ENCODE measurements at regions not wholly inside any gene's neighbourhood (a gene's known extent, or its start where the extent isn't known, plus 50 kb on each side); places are given as distances from the start of the nearest gene placed in this dataset.

GRCh38 chr2:151197184-151198108 lies 64.2 kb downstream of the RBM43 start:
- no peaks in the 10 kb centered on the region for H3K9me3 Mint-ChIP-seq
- H3K27me3 Mint-ChIP-seq: peaks cover 21% of the 10 kb centered on the region
- ATAC-seq: no peak
- H3K36me3 Mint-ChIP-seq: no peaks in the 10 kb centered on the region
- H3K4me3 Mint-ChIP-seq: no peak overlapping the region
- no peak overlapping the region for H3K27ac Mint-ChIP-seq
- no peaks in the 10 kb centered on the region for H3K4me1 Mint-ChIP-seq

GRCh38 chr2:151193576-151193975 lies 68.1 kb downstream of the RBM43 start:
- no peak overlapping the region for H3K27ac Mint-ChIP-seq
- no peak overlapping the region for H3K4me3 Mint-ChIP-seq
- peaks cover 11% of the 10 kb centered on the region for H3K27me3 Mint-ChIP-seq
- H3K9me3 Mint-ChIP-seq: no peaks in the 10 kb centered on the region
- no peaks in the 10 kb centered on the region for H3K36me3 Mint-ChIP-seq
- H3K4me1 Mint-ChIP-seq: no peaks in the 10 kb centered on the region
- ATAC-seq: no peak

- no peak for ATAC-seq
- Mint-ChIP-seq H3K4me3 (no peak overlapping the region), H3K36me3 (no peaks in the 10 kb centered on the region), H3K9me3 (no peaks in the 10 kb centered on the region), H3K4me1 (no peaks in the 10 kb centered on the region), H3K27ac (no peak overlapping the region), H3K27me3 (peaks cover 11% of the 10 kb centered on the region)
Measured at GRCh38 chr2:151192681-151193080, 69.0 kb downstream of the RBM43 start.

GRCh38 chr2:151191001-151191400 lies 70.7 kb downstream of the RBM43 start:
- ATAC-seq: no peak
- Mint-ChIP-seq H3K4me1 (no peaks in the 10 kb centered on the region), H3K27ac (no peak overlapping the region), H3K27me3 (no peaks in the 10 kb centered on the region), H3K4me3 (no peak overlapping the region), H3K9me3 (no peaks in the 10 kb centered on the region), H3K36me3 (no peaks in the 10 kb centered on the region)

- Mint-ChIP-seq H3K9me3 (no peaks in the 10 kb centered on the region), H3K36me3 (no peaks in the 10 kb centered on the region), H3K4me3 (no peak overlapping the region), H3K27ac (no peak overlapping the region), H3K27me3 (no peaks in the 10 kb centered on the region), H3K4me1 (no peaks in the 10 kb centered on the region)
- no peak for ATAC-seq
Measured at GRCh38 chr2:151189125-151189524, 72.5 kb downstream of the RBM43 start.

GRCh38 chr2:151186011-151186410 lies 75.7 kb downstream of the RBM43 start:
- ATAC-seq: no peak
- H3K4me3 Mint-ChIP-seq: no peak overlapping the region
- no peaks in the 10 kb centered on the region for H3K36me3 Mint-ChIP-seq
- H3K27ac Mint-ChIP-seq: no peak overlapping the region
- no peaks in the 10 kb centered on the region for H3K9me3 Mint-ChIP-seq
- no peaks in the 10 kb centered on the region for H3K4me1 Mint-ChIP-seq
- peaks cover 9% of the 10 kb centered on the region for H3K27me3 Mint-ChIP-seq

- no peaks in the 10 kb centered on the region for H3K36me3 Mint-ChIP-seq
- H3K4me3 Mint-ChIP-seq: no peak overlapping the region
- no peaks in the 10 kb centered on the region for H3K9me3 Mint-ChIP-seq
- H3K27ac Mint-ChIP-seq: no peak overlapping the region
- peaks cover 14% of the 10 kb centered on the region for H3K27me3 Mint-ChIP-seq
- no peak for ATAC-seq
- H3K4me1 Mint-ChIP-seq: no peaks in the 10 kb centered on the region
Measured at GRCh38 chr2:151182899-151183809, 78.5 kb downstream of the RBM43 start.

GRCh38 chr2:151182396-151182795 lies 79.3 kb downstream of the RBM43 start:
- Mint-ChIP-seq H3K9me3 (no peaks in the 10 kb centered on the region), H3K27me3 (peaks cover 19% of the 10 kb centered on the region), H3K36me3 (no peaks in the 10 kb centered on the region), H3K4me3 (no peak overlapping the region), H3K27ac (no peak overlapping the region), H3K4me1 (no peaks in the 10 kb centered on the region)
- ATAC-seq: no peak

GRCh38 chr2:151181524-151181923 lies 80.1 kb downstream of the RBM43 start:
- Mint-ChIP-seq H3K27me3 (peaks cover 19% of the 10 kb centered on the region), H3K27ac (no peak overlapping the region), H3K4me1 (no peaks in the 10 kb centered on the region), H3K4me3 (no peak overlapping the region), H3K9me3 (no peaks in the 10 kb centered on the region), H3K36me3 (no peaks in the 10 kb centered on the region)
- no peak for ATAC-seq

GRCh38 chr2:151180123-151180522 lies 81.5 kb downstream of the RBM43 start:
- Mint-ChIP-seq H3K27me3 (peaks cover 19% of the 10 kb centered on the region), H3K36me3 (no peaks in the 10 kb centered on the region), H3K9me3 (no peaks in the 10 kb centered on the region), H3K4me3 (no peak overlapping the region), H3K27ac (no peak overlapping the region), H3K4me1 (no peaks in the 10 kb centered on the region)
- no peak for ATAC-seq

GRCh38 chr2:151178207-151178606 lies 83.5 kb downstream of the RBM43 start:
- peaks cover 19% of the 10 kb centered on the region for H3K27me3 Mint-ChIP-seq
- H3K27ac Mint-ChIP-seq: no peak overlapping the region
- H3K4me1 Mint-ChIP-seq: no peaks in the 10 kb centered on the region

GRCh38 chr2:151177756-151178155 lies 83.9 kb downstream of the RBM43 start:
- Mint-ChIP-seq H3K9me3 (no peaks in the 10 kb centered on the region), H3K4me1 (no peaks in the 10 kb centered on the region), H3K27me3 (peaks cover 19% of the 10 kb centered on the region), H3K4me3 (no peak overlapping the region), H3K27ac (no peak overlapping the region), H3K36me3 (no peaks in the 10 kb centered on the region)
- no peak for ATAC-seq

More at GRCh38 chr2:151178207-151178606, 83.5 kb downstream of the RBM43 start:
- H3K9me3 Mint-ChIP-seq: no peaks in the 10 kb centered on the region
- no peaks in the 10 kb centered on the region for H3K36me3 Mint-ChIP-seq
- H3K4me3 Mint-ChIP-seq: no peak overlapping the region
- no peak for ATAC-seq

- Mint-ChIP-seq H3K9me3 (no peaks in the 10 kb centered on the region), H3K27ac (no peak overlapping the region), H3K4me1 (no peaks in the 10 kb centered on the region), H3K36me3 (no peaks in the 10 kb centered on the region), H3K27me3 (peaks cover 14% of the 10 kb centered on the region), H3K4me3 (no peak overlapping the region)
- ATAC-seq: no peak
Measured at GRCh38 chr2:151176661-151177060, 85.0 kb downstream of the RBM43 start.

- Mint-ChIP-seq H3K27me3 (peaks cover 10% of the 10 kb centered on the region), H3K4me1 (no peaks in the 10 kb centered on the region), H3K36me3 (no peaks in the 10 kb centered on the region), H3K27ac (no peak overlapping the region), H3K9me3 (no peaks in the 10 kb centered on the region), H3K4me3 (no peak overlapping the region)
- ATAC-seq: peak; percentile 29
Measured at GRCh38 chr2:151175864-151176263, 85.8 kb downstream of the RBM43 start.

- ATAC-seq: no peak
- no peaks in the 10 kb centered on the region for H3K9me3 Mint-ChIP-seq
Measured at GRCh38 chr2:151174127-151174526, 87.5 kb downstream of the RBM43 start.

More at GRCh38 chr2:151174127-151174526, 87.5 kb downstream of the RBM43 start:
- Mint-ChIP-seq H3K4me3 (no peak overlapping the region), H3K4me1 (no peaks in the 10 kb centered on the region), H3K36me3 (no peaks in the 10 kb centered on the region), H3K27ac (no peak overlapping the region), H3K27me3 (peaks cover 10% of the 10 kb centered on the region)

Data from stimulated activated memory B cell treated with anti-CD40 and anti-IgM and Interleukin-4, amounts not matched to agents 10 μg/mL and 1 μg/mL and 100 μg/mL, for 72 hours (primary cell).